Neural crest cell (in vitro differentiated cells): ENCODE measurements at regions not wholly inside any gene's neighbourhood (a gene's known extent, or its start where the extent isn't known, plus 50 kb on each side); places are given as distances from the start of the nearest gene placed in this dataset.

ENCODE experiments used
- DNase-seq: peaks from one replicate; pipeline ENCODE4 v3.0.0; 2021; ENCODE audit warnings: low read depth, mixed read lengths, low spot score
- H3K27ac Mint-ChIP-seq: one replicate; pipeline ENCODE4 v1.8.0; 2021; ENCODE audit warnings: mild to moderate bottlenecking, mixed read lengths; ENCODE audit not compliant: unreplicated experiment
- H3K27me3 Mint-ChIP-seq: 2 replicates; pipeline ENCODE4 v1.8.0; 2021; ENCODE audit warnings: low read depth, mild to moderate bottlenecking, mixed read lengths
- H3K36me3 Mint-ChIP-seq: 2 replicates; pipeline ENCODE4 v1.8.0; 2021; ENCODE audit warnings: low read depth, mild to moderate bottlenecking, mixed read lengths
- H3K4me1 Mint-ChIP-seq: 2 replicates; pipeline ENCODE4 v1.8.0; 2021; ENCODE audit warnings: mixed read lengths
- H3K4me3 Mint-ChIP-seq: one replicate; pipeline ENCODE4 v1.8.0; 2021; ENCODE audit warnings: mild to moderate bottlenecking, mixed read lengths
- H3K9me3 Mint-ChIP-seq: 2 replicates; pipeline ENCODE4 v1.8.0; 2021; ENCODE audit warnings: mixed read lengths
- TF ChIP-seq, protein P1 (sequence below): fragments of 200-600 bp; sonication (generic); conservative IDR thresholded peaks from 2 replicates; pipeline ENCODE4 v1.5.0; 2021; ENCODE audit warnings: antibody characterized with exemption, mild to moderate bottlenecking

DNA sequence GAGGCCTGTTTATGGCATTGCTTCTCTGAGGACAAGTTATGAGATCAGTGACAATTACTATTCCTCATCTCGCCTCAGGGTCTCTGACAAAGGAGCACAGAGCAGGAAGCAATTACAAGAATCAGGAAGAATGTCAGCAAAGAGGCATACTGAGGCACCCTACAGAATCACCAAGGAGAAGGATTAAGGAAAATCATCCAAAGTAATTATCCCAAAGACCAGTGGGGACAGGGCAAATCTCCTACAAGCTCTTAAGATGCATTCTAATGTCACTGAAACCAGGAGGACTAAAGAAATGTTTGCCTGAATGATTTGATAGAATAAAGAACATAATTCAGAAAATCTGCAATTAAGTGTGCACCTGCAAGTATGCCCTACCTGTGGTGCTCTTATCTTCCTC lies 206.2 kb downstream of the RCHY1 start:
- no peak overlapping the region for H3K4me3 Mint-ChIP-seq
- H3K9me3 Mint-ChIP-seq: peaks cover 2% of the 10 kb centered on the region
- no peak overlapping the region for H3K27ac Mint-ChIP-seq
- TF ChIP-seq, protein P1, sequence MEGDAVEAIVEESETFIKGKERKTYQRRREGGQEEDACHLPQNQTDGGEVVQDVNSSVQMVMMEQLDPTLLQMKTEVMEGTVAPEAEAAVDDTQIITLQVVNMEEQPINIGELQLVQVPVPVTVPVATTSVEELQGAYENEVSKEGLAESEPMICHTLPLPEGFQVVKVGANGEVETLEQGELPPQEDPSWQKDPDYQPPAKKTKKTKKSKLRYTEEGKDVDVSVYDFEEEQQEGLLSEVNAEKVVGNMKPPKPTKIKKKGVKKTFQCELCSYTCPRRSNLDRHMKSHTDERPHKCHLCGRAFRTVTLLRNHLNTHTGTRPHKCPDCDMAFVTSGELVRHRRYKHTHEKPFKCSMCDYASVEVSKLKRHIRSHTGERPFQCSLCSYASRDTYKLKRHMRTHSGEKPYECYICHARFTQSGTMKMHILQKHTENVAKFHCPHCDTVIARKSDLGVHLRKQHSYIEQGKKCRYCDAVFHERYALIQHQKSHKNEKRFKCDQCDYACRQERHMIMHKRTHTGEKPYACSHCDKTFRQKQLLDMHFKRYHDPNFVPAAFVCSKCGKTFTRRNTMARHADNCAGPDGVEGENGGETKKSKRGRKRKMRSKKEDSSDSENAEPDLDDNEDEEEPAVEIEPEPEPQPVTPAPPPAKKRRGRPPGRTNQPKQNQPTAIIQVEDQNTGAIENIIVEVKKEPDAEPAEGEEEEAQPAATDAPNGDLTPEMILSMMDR: no peak
- H3K4me1 Mint-ChIP-seq: peaks cover 8% of the 10 kb centered on the region
- no peaks in the 10 kb centered on the region for H3K36me3 Mint-ChIP-seq
- no peaks in the 10 kb centered on the region for H3K27me3 Mint-ChIP-seq
- no peak for DNase-seq

DNA sequence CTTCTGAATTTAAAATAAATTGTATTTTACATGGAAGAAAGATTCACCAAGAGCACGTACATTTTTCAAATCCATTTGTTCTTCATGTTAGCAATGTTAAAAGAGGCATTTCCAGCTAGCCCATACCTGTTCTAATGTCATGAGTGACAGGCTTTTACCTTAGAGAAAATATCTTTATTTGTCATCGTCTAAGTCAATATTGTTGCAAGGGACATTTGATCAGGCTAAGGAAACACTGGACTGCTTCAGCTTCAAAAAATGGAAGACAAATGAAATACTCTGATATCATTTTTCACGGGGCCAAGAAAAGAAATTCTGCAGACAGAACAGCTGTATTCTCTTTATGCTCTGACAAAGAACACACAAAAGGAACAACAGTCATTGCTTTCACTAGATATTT lies 207.7 kb downstream of the RCHY1 start:
- no peak overlapping the region for H3K27ac Mint-ChIP-seq
- H3K27me3 Mint-ChIP-seq: peaks cover 3% of the 10 kb centered on the region

DNA sequence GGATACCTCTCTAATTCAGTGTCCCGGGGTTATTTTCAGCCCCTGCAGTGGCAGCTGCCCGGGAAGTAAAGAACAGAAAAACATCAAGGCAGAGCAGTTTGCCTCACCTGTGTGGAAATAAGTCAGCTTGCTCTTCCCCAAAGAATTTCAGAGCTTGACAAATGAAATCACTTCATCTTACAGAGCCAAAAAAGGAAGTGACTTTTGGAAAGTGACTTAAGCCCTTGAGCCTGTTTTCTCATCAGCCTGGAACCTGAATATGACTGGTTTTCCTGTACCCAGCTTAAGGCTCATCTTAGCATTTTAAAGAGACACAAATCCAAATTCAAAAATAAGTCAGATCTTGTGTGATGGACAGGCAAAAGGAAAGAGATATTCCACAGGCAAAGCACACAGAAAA lies 211.6 kb downstream of the RCHY1 start:
- Mint-ChIP-seq H3K9me3 (peaks cover 12% of the 10 kb centered on the region), H3K36me3 (peaks cover 9% of the 10 kb centered on the region), H3K4me1 (peaks cover 8% of the 10 kb centered on the region), H3K4me3 (no peak overlapping the region), H3K27me3 (peaks cover 4% of the 10 kb centered on the region), H3K27ac (no peak overlapping the region)
- no peak for DNase-seq
- TF ChIP-seq, protein P1: no peak

More for the DNA sequence above, 207.7 kb downstream of the RCHY1 start:
- H3K4me1 Mint-ChIP-seq: peaks cover 8% of the 10 kb centered on the region
- TF ChIP-seq, protein P1: no peak
- no peak overlapping the region for H3K4me3 Mint-ChIP-seq
- no peak for DNase-seq
- peaks cover 3% of the 10 kb centered on the region for H3K36me3 Mint-ChIP-seq
- H3K9me3 Mint-ChIP-seq: peaks cover 5% of the 10 kb centered on the region

DNA sequence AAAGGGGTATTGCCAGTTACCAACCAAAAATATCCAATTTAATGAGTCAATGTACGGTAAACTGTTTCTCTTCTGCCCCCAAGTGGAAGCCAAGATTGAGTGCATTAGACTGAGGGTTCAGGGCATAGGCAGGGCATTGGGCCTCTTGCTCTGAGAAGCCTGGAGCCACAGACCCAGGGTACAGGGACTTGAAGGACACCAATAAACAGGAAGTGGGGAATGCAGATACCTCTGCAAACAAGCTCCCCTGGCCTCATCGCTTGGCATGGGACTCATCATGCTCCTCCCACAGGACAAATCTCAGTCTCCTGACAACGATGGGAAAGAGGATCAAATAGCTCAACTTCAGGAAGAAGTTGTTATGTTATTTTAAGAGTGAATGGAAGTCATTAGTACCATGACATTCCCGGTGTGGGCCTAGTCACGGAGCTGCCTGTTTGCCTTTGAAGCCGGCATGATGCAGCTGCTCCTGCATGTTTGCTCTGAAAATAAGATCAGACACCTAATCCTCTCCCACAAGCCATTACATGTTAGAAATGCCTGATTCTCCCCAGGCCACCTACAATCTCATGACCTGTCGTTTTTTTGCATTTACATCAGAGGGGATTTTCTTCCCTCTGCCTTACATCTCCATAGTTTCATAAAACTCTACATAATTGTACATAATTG lies 224.2 kb downstream of the RCHY1 start:
- no peaks in the 10 kb centered on the region for H3K4me1 Mint-ChIP-seq
- TF ChIP-seq, protein P1: peak; percentile 54
- H3K36me3 Mint-ChIP-seq: peaks cover 3% of the 10 kb centered on the region

DNA sequence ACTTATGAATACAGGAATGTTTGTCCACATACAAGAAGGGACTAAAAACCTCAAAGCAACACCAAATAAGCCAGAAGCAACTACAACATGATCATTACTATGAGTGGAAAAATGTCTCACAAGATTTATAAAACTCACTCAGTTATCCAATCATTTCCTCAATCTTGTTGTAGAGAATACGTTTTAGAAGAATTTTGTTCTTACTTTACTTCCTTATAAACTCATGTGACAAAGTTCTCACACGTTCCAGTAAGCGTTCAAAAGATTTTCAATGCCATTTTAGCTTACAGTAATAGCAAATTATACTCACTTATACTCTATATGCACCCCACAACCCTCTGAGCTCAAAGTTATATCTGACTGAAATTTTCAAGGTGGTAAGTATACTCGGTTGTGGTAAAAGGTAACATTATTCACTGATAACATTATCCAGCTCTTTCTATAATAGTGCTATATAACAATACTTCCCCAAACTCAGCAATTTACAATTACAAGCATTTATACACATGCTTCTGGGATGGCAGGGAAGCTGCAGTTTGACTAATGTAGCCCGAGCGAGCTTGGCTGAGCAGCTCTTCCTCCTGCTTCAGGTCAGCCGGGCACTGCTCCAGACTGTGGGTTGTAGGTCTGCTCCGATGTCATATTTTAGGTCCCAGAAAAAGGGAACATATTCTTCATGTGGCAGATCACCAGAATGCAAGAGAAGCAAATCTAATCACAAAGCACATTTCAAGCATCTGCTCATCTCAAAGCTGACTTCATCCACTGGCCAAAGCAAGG lies 226.3 kb downstream of the RCHY1 start:
- Mint-ChIP-seq H3K27me3 (no peaks in the 10 kb centered on the region), H3K4me1 (no peaks in the 10 kb centered on the region), H3K27ac (no peak overlapping the region), H3K9me3 (no peaks in the 10 kb centered on the region), H3K36me3 (no peaks in the 10 kb centered on the region), H3K4me3 (no peak overlapping the region)
- TF ChIP-seq, protein P1: no peak
- no peak for DNase-seq

More for the DNA sequence above, 224.2 kb downstream of the RCHY1 start:
- Mint-ChIP-seq H3K27ac (no peak overlapping the region), H3K27me3 (no peaks in the 10 kb centered on the region), H3K4me3 (no peak overlapping the region), H3K9me3 (peaks cover 11% of the 10 kb centered on the region)
- DNase-seq: peak; percentile 2
